ENCODE measurements at regions not wholly inside any gene's neighbourhood (a gene's known extent, or its start where the extent isn't known, plus 50 kb on each side); places are given as distances from the start of the nearest gene placed in this dataset.

- H3K4me1 ChIP-seq (ENCODE audit: control insufficient read depth, extremely low read depth, insufficient read depth, low read length): no peaks in the 10 kb centered on the region
- DNase-seq (ENCODE audit: low read depth, low spot score) (no peak), FAIRE-seq (no peak)
- H3K9ac ChIP-seq (ENCODE audit: control insufficient read depth, extremely low read depth, insufficient read depth, low read length): no peak overlapping the region
- H3K79me2 ChIP-seq (ENCODE audit: control insufficient read depth, insufficient read depth, low read length): no peaks in the 10 kb centered on the region
- no peaks in the 10 kb centered on the region for H3K27me3 ChIP-seq (ENCODE audit: control insufficient read depth, extremely low read depth, insufficient read depth, low read length)
- H3K9me1 ChIP-seq (ENCODE audit: control insufficient read depth, extremely low read depth, insufficient read depth, low read length): no peaks in the 10 kb centered on the region
- H3K4me2 ChIP-seq (ENCODE audit: control insufficient read depth, extremely low read depth, insufficient read depth, low read depth, low read length): no peak overlapping the region
- dilution Hi-C loops (cut with MboI; ENCODE audit: extremely low pct_ligation_motif_present, low sequenced_read_pairs): no loop called here
- TF ChIP-seq EZH2 (IDR thresholded peaks at IDR 0.05; ENCODE audit: low read length): no peak
- TF ChIP-seq, protein P1, sequence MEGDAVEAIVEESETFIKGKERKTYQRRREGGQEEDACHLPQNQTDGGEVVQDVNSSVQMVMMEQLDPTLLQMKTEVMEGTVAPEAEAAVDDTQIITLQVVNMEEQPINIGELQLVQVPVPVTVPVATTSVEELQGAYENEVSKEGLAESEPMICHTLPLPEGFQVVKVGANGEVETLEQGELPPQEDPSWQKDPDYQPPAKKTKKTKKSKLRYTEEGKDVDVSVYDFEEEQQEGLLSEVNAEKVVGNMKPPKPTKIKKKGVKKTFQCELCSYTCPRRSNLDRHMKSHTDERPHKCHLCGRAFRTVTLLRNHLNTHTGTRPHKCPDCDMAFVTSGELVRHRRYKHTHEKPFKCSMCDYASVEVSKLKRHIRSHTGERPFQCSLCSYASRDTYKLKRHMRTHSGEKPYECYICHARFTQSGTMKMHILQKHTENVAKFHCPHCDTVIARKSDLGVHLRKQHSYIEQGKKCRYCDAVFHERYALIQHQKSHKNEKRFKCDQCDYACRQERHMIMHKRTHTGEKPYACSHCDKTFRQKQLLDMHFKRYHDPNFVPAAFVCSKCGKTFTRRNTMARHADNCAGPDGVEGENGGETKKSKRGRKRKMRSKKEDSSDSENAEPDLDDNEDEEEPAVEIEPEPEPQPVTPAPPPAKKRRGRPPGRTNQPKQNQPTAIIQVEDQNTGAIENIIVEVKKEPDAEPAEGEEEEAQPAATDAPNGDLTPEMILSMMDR (optimal IDR thresholded peaks at IDR 0.05 in 1 of 3, IDR thresholded peaks at IDR 0.05 in 1 of 3, conservative IDR thresholded peaks at IDR 0.05 in 1 of 3; ENCODE audit: extremely low read depth in 1 of 3, insufficient read depth in 2 of 3, low read length in 3 of 3): no peak
- no peak overlapping the region for H2AFZ ChIP-seq (ENCODE audit: control insufficient read depth, low read length)
- H3K9me3 ChIP-seq (ENCODE audit: control insufficient read depth, low read depth, low read length): no peaks in the 10 kb centered on the region
- H4K20me1 ChIP-seq (ENCODE audit: control insufficient read depth, extremely low read depth, insufficient read depth, low read length): no peaks in the 10 kb centered on the region
- H3K27ac ChIP-seq (ENCODE audit: control insufficient read depth, insufficient read depth, low read length): no peak overlapping the region
- H3K4me3 ChIP-seq (ENCODE audit: control insufficient read depth in 2 of 3, extremely low read depth in 1 of 3, insufficient read depth in 2 of 3, low read depth in 1 of 3, low read length in 3 of 3): no peak overlapping the region
- no peaks in the 10 kb centered on the region for H3K36me3 ChIP-seq (ENCODE audit: control insufficient read depth in 2 of 2, extremely low read depth in 1 of 2, insufficient read depth in 2 of 2, low read length in 2 of 2)
Measured at GRCh38 chr2:51969347-51969746, 937.4 kb upstream of the NRXN1 start.

GRCh38 chr2:51960841-51961335, 929.0 kb upstream of the NRXN1 start:
- H3K9me1 ChIP-seq (ENCODE audit: control insufficient read depth, extremely low read depth, insufficient read depth, low read length): no peaks in the 10 kb centered on the region
- H3K27ac ChIP-seq (ENCODE audit: control insufficient read depth, insufficient read depth, low read length): no peak overlapping the region
- H3K36me3 ChIP-seq (ENCODE audit: control insufficient read depth in 2 of 2, extremely low read depth in 1 of 2, insufficient read depth in 2 of 2, low read length in 2 of 2): no peaks in the 10 kb centered on the region
- H2AFZ ChIP-seq (ENCODE audit: control insufficient read depth, low read length): no peak overlapping the region
- no peaks in the 10 kb centered on the region for H3K9me3 ChIP-seq (ENCODE audit: control insufficient read depth, low read depth, low read length)
- no peak for FAIRE-seq
- DNase-seq (ENCODE audit: low read depth, low spot score): no peak
- no peak overlapping the region for H3K4me2 ChIP-seq (ENCODE audit: control insufficient read depth, extremely low read depth, insufficient read depth, low read depth, low read length)
- no peaks in the 10 kb centered on the region for H3K4me1 ChIP-seq (ENCODE audit: control insufficient read depth, extremely low read depth, insufficient read depth, low read length)
- H3K4me3 ChIP-seq (ENCODE audit: control insufficient read depth in 2 of 3, extremely low read depth in 1 of 3, insufficient read depth in 2 of 3, low read depth in 1 of 3, low read length in 3 of 3): no peak overlapping the region
- H3K79me2 ChIP-seq (ENCODE audit: control insufficient read depth, insufficient read depth, low read length): no peaks in the 10 kb centered on the region
- no peaks in the 10 kb centered on the region for H3K27me3 ChIP-seq (ENCODE audit: control insufficient read depth, extremely low read depth, insufficient read depth, low read length)
- H4K20me1 ChIP-seq (ENCODE audit: control insufficient read depth, extremely low read depth, insufficient read depth, low read length): no peaks in the 10 kb centered on the region
- dilution Hi-C loops (cut with MboI; ENCODE audit: extremely low pct_ligation_motif_present, low sequenced_read_pairs): no loop called here
- TF ChIP-seq EZH2 (IDR thresholded peaks at IDR 0.05; ENCODE audit: low read length): no peak
- TF ChIP-seq, protein P1 (optimal IDR thresholded peaks at IDR 0.05 in 1 of 3, IDR thresholded peaks at IDR 0.05 in 1 of 3, conservative IDR thresholded peaks at IDR 0.05 in 1 of 3; ENCODE audit: extremely low read depth in 1 of 3, insufficient read depth in 2 of 3, low read length in 3 of 3): no peak
- no peak overlapping the region for H3K9ac ChIP-seq (ENCODE audit: control insufficient read depth, extremely low read depth, insufficient read depth, low read length)
